22Rv1 (cell line): ENCODE measurements at regions not wholly inside any gene's neighbourhood (a gene's known extent, or its start where the extent isn't known, plus 50 kb on each side); places are given as distances from the start of the nearest gene placed in this dataset.

ENCODE experiments used
- H3K27ac ChIP-seq: fragments of 450-650 bp; 2 replicates; pipeline ENCODE4 v1.5.1; 2017
- CTCF ChIP-seq: fragments of 450-650 bp; IDR thresholded peaks from 2 replicates; pipeline ENCODE4 v1.5.1; 2017; ENCODE audit warnings: mild to moderate bottlenecking
- ZFX ChIP-seq: fragments of 450-650 bp; IDR thresholded peaks from 2 replicates; pipeline ENCODE4 v1.6.1; 2017; ENCODE audit warnings: antibody characterized with exemption, borderline replicate concordance

DNA sequence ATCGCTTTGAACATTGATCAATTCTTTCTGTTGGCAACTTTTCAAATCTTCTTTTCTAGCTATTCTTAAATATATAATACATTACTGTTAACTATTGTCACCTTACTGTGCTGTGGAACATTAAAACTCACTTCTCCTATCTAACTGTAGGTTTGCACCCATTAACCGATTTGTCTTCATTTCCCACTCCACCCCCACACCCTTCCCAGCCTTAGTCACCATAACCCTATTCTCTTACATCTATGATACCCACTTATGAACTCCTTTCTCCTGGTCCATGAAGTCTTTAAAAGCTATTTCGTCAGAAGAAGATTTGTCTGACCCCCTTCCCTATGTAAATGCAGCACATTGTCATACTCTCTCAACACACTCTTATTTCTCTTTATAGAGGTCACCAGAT lies 993.4 kb upstream of the EEF2KMT start:
- TF ChIP-seq CTCF, result no peak
- TF ChIP-seq ZFX, result no peak
- H3K27ac ChIP-seq, result no peak overlapping the region

GRCh38 chr16:6081320-6081976 lies 983.9 kb upstream of the EEF2KMT start:
- H3K27ac ChIP-seq, result no peak overlapping the region
- no peak for TF ChIP-seq ZFX
- peak; percentile 88 for TF ChIP-seq CTCF

GRCh38 chr16:6076631-6077030 lies 979.0 kb upstream of the EEF2KMT start:
- TF ChIP-seq CTCF (no peak), ZFX (no peak)
- H3K27ac ChIP-seq, result no peak overlapping the region

GRCh38 chr16:6068063-6068462 lies 970.5 kb upstream of the EEF2KMT start:
- no peak overlapping the region for H3K27ac ChIP-seq
- TF ChIP-seq ZFX, result no peak
- no peak for TF ChIP-seq CTCF

DNA sequence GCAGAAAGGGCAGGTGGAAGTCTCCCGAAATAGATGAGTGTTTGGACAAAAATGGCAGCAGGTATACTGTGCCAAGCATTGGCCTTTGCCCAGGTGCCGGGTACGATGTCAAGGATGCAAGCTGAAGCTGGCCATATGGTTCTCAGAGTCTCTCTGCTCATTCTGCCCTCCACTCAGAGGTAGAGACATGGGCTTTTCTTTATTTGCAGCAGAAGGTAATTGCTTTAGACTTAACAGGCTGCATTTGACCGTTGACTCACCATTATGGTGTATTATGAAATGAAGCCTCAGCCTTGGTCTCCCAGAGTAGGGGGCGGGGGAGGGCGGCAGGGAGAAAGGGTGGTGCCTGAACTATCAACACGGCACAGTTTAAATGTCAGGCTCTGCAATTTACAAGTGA lies 969.1 kb upstream of the EEF2KMT start:
- H3K27ac ChIP-seq, result no peak overlapping the region
- TF ChIP-seq CTCF (no peak), ZFX (no peak)

GRCh38 chr16:6063526-6063925 lies 965.9 kb upstream of the EEF2KMT start:
- TF ChIP-seq CTCF (no peak), ZFX (no peak)
- H3K27ac ChIP-seq, result no peak overlapping the region

DNA sequence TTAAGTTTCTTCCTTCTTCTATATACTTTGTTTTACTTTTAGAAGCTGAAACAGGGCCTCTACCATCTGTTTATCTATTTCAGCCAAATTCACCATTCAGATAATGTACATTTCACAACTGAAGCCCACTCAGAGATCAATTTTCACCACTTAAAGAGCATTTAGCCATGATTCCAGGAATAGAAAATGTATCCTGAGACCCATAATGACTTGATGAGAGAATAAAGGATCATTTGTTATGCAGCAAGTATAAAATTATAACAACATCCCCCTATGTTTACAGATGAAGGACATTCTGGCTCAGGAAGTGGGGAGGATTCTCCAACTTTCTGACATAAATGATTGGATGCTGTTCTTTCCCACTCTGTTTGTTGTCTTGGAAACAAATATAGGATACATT lies 962.1 kb upstream of the EEF2KMT start:
- TF ChIP-seq ZFX (no peak), CTCF (no peak)
- no peak overlapping the region for H3K27ac ChIP-seq
